Caco-2 (cell line): ENCODE measurements at regions not wholly inside any gene's neighbourhood (a gene's known extent, or its start where the extent isn't known, plus 50 kb on each side); places are given as distances from the start of the nearest gene placed in this dataset.

Experiments used
- BruUV-seq: library from RNA; stranded (reverse); fragments of 400-500 nt; replicated peaks from 2 replicates; lab custom pipeline; 2021; lab: Mats Ljungman, UMichigan
- CTCF ChIA-PET: fragments of 300-600 bp; sonication (Branson Sonifier 250); formaldehyde crosslinking; loops from one replicate; lab custom pipeline; 2022; ENCODE audit warnings: antibody characterized with exemption; lab: Charles Lee
- POLR2A ChIA-PET: fragments of 300-600 bp; sonication (Branson Sonifier 250); formaldehyde crosslinking; loops from one replicate; lab custom pipeline; 2022; ENCODE audit warnings: antibody characterized with exemption; lab: Charles Lee
- DNase-seq, 2 experiments: peaks; one replicate each; pipeline versions ENCODE4 v3.0.0 to v3.0.0-alpha.2; 2020 to 2022
- H3K27me3 ChIP-seq: replicated peaks from 2 replicates; pipeline ENCODE4 v1.6.0; 2011; ENCODE audit warnings: low read length; ENCODE audit not compliant: control insufficient read depth, insufficient read depth
- H3K36me3 ChIP-seq: 2 replicates; pipeline ENCODE4 v1.5.1; 2011; ENCODE audit warnings: low read length; ENCODE audit not compliant: control insufficient read depth, insufficient read depth
- H3K4me1 ChIP-seq: fragments of 250-450 bp; sonication (Bioruptor Pico); 2 replicates; pipeline ENCODE4 v1.5.1; 2020; ENCODE audit warnings: mild to moderate bottlenecking
- H3K4me3 ChIP-seq: 2 replicates; pipeline ENCODE4 v1.5.1; 2011; ENCODE audit warnings: low read depth, mild to moderate bottlenecking, control low read depth, low read length
- H3K9me3 ChIP-seq: fragments of 250-450 bp; sonication (Bioruptor Pico); 2 replicates; pipeline ENCODE4 v1.5.1; 2020; ENCODE audit warnings: mild to moderate bottlenecking, moderate library complexity
- H3K27ac Mint-ChIP-seq: one replicate; pipeline ENCODE4 v1.8.0; 2022; ENCODE audit warnings: mixed read lengths; ENCODE audit not compliant: unreplicated experiment
- H3K27me3 Mint-ChIP-seq: one replicate; pipeline ENCODE4 v1.8.0; 2022; ENCODE audit warnings: mixed read lengths; ENCODE audit not compliant: insufficient read depth, unreplicated experiment
- H3K36me3 Mint-ChIP-seq: one replicate; pipeline ENCODE4 v1.8.0; 2022; ENCODE audit warnings: mild to moderate bottlenecking, mixed read lengths; ENCODE audit not compliant: insufficient read depth, unreplicated experiment
- H3K4me1 Mint-ChIP-seq: one replicate; pipeline ENCODE4 v1.8.0; 2022; ENCODE audit warnings: low read depth, mixed read lengths; ENCODE audit not compliant: unreplicated experiment
- H3K4me3 Mint-ChIP-seq: one replicate; pipeline ENCODE4 v1.8.0; 2022; ENCODE audit warnings: mild to moderate bottlenecking, moderate library complexity, mixed read lengths; ENCODE audit not compliant: unreplicated experiment
- H3K9me3 Mint-ChIP-seq: one replicate; pipeline ENCODE4 v1.8.0; 2022; ENCODE audit warnings: mixed read lengths; ENCODE audit not compliant: unreplicated experiment
- CTCF ChIP-seq, 2 experiments: fragments of 200-600 bp in 1 of 2; IDR thresholded peaks; 1 replicate in 1 of 2; 2 replicates in 1 of 2; pipeline versions ENCODE4 v1.5.1 to v1.8.0; 2011 to 2022; ENCODE audit warnings: antibody characterized with exemption in 1 of 2, control low read depth in 1 of 2, inconsistent platforms in 1 of 2, low read depth in 1 of 2, low read length in 1 of 2, mild to moderate bottlenecking in 1 of 2, moderate library complexity in 1 of 2; ENCODE audit not compliant: insufficient read depth in 1 of 2, severe bottlenecking in 1 of 2, unreplicated experiment in 1 of 2
- intact Hi-C: fragments of 100-400 bp; cut with micrococcal nuclease; formaldehyde crosslinking; loops from one replicate; pipeline ENCODE4 v1.10.0; 2022; ENCODE audit not compliant: unreplicated experiment

GRCh38 chr3:75042941-75043340, 428.5 kb upstream of the CNTN3 start:
- no peaks in the 10 kb centered on the region for H3K27me3 ChIP-seq
- H3K4me1 ChIP-seq: no peaks in the 10 kb centered on the region
- ChIA-PET POLR2A (no interaction called here), CTCF (no interaction called here)
- H3K9me3 ChIP-seq: no peaks in the 10 kb centered on the region
- no peak overlapping the region for H3K4me3 Mint-ChIP-seq
- DNase-seq: no peak
- no TSS peak for BruUV-seq
- H3K36me3 Mint-ChIP-seq: no peaks in the 10 kb centered on the region
- no peak overlapping the region for H3K4me3 ChIP-seq
- peaks cover 5% of the 10 kb centered on the region for H3K9me3 Mint-ChIP-seq
- no peak for TF ChIP-seq CTCF (IDR thresholded peaks at IDR 0.05; ENCODE audit: insufficient read depth in 1 of 2, low read depth in 1 of 2, low read length in 1 of 2, severe bottlenecking in 1 of 2, unreplicated experiment in 1 of 2)
- H3K27me3 Mint-ChIP-seq: no peaks in the 10 kb centered on the region
- no peaks in the 10 kb centered on the region for H3K36me3 ChIP-seq
- intact Hi-C loops: no loop called here
- no peak overlapping the region for H3K27ac Mint-ChIP-seq
- H3K4me1 Mint-ChIP-seq: no peaks in the 10 kb centered on the region

GRCh38 chr3:75048650-75049049, 434.2 kb upstream of the CNTN3 start:
- CTCF ChIA-PET: no interaction called here
- Mint-ChIP-seq H3K27me3 (no peaks in the 10 kb centered on the region), H3K4me1 (no peaks in the 10 kb centered on the region), H3K4me3 (no peak overlapping the region), H3K9me3 (peaks cover 20% of the 10 kb centered on the region), H3K36me3 (no peaks in the 10 kb centered on the region), H3K27ac (no peak overlapping the region)
- no TSS peak for BruUV-seq
- no peaks in the 10 kb centered on the region for H3K9me3 ChIP-seq
- H3K4me1 ChIP-seq: no peaks in the 10 kb centered on the region
- POLR2A ChIA-PET: no interaction called here
- H3K27me3 ChIP-seq: no peaks in the 10 kb centered on the region
- no peaks in the 10 kb centered on the region for H3K36me3 ChIP-seq
- no peak overlapping the region for H3K4me3 ChIP-seq
- intact Hi-C loops: no loop called here
- TF ChIP-seq CTCF (IDR thresholded peaks at IDR 0.05; ENCODE audit: insufficient read depth in 1 of 2, low read depth in 1 of 2, low read length in 1 of 2, severe bottlenecking in 1 of 2, unreplicated experiment in 1 of 2): no peak
- no peak for DNase-seq

GRCh38 chr3:75049533-75049932, 435.1 kb upstream of the CNTN3 start:
- Histone ChIP-seq H3K9me3 (no peaks in the 10 kb centered on the region), H3K36me3 (no peaks in the 10 kb centered on the region), H3K27me3 (no peaks in the 10 kb centered on the region), H3K4me1 (no peaks in the 10 kb centered on the region), H3K4me3 (no peak overlapping the region)
- no peaks in the 10 kb centered on the region for H3K36me3 Mint-ChIP-seq
- H3K4me3 Mint-ChIP-seq: no peak overlapping the region
- CTCF ChIA-PET: no interaction called here
- H3K9me3 Mint-ChIP-seq: peaks cover 20% of the 10 kb centered on the region
- POLR2A ChIA-PET: no interaction called here
- no TSS peak for BruUV-seq
- H3K27ac Mint-ChIP-seq: no peak overlapping the region
- no peak for DNase-seq
- H3K27me3 Mint-ChIP-seq: no peaks in the 10 kb centered on the region
- H3K4me1 Mint-ChIP-seq: no peaks in the 10 kb centered on the region
- TF ChIP-seq CTCF (IDR thresholded peaks at IDR 0.05; ENCODE audit: insufficient read depth in 1 of 2, low read depth in 1 of 2, low read length in 1 of 2, severe bottlenecking in 1 of 2, unreplicated experiment in 1 of 2): no peak
- intact Hi-C loops: no loop called here
